Astrocyte of the cerebellum (primary cell): ENCODE measurements at regions not wholly inside any gene's neighbourhood (a gene's known extent, or its start where the extent isn't known, plus 50 kb on each side); places are given as distances from the start of the nearest gene placed in this dataset.

Experiments
- DNase-seq: peaks from one replicate; pipeline ENCODE4 v3.0.0-alpha.2; 2011; ENCODE audit warnings: low read depth
- H3K4me3 ChIP-seq: 2 replicates; pipeline ENCODE4 v1.5.1; 2011; ENCODE audit warnings: mild to moderate bottlenecking, low read depth, low read length, moderate library complexity
- CTCF ChIP-seq: IDR thresholded peaks from 2 replicates; pipeline ENCODE4 v1.5.1; 2012; ENCODE audit warnings: low read length, low read depth, moderate library complexity, mild to moderate bottlenecking; ENCODE audit errors: missing control alignments
- in situ Hi-C: cut with HindIII; loops from 2 replicates; pipeline ENCODE4 v1.10.0; 2017; ENCODE audit warnings: low sequenced_read_pairs

- TF ChIP-seq CTCF: no peak
- no peak overlapping the region for H3K4me3 ChIP-seq
- DNase-seq: no peak
- in situ Hi-C loops: no loop called here
Observed at GRCh38 chr10:121243609-121244241, 354.5 kb downstream of the FGFR2 start.

- in situ Hi-C loops: no loop called here
- DNase-seq: peak; percentile 56
Observed at GRCh38 chr10:121244818-121245217, 353.4 kb downstream of the FGFR2 start.

GRCh38 chr10:121245754-121246153, 352.5 kb downstream of the FGFR2 start:
- in situ Hi-C loops: no loop called here
- no peak overlapping the region for H3K4me3 ChIP-seq
- no peak for DNase-seq
- TF ChIP-seq CTCF: no peak

More at GRCh38 chr10:121244818-121245217, 353.4 kb downstream of the FGFR2 start:
- no peak for TF ChIP-seq CTCF
- no peak overlapping the region for H3K4me3 ChIP-seq

GRCh38 chr10:121248266-121248665, 350.0 kb downstream of the FGFR2 start:
- in situ Hi-C loops: no loop called here
- TF ChIP-seq CTCF: no peak
- no peak overlapping the region for H3K4me3 ChIP-seq
- DNase-seq: no peak

- DNase-seq: no peak
- H3K4me3 ChIP-seq: no peak overlapping the region
- in situ Hi-C loops: no loop called here
- no peak for TF ChIP-seq CTCF
Observed at GRCh38 chr10:121250995-121251764, 347.1 kb downstream of the FGFR2 start.

- DNase-seq: no peak
- TF ChIP-seq CTCF: no peak
- in situ Hi-C loops: no loop called here
- H3K4me3 ChIP-seq: no peak overlapping the region
Observed at GRCh38 chr10:121252756-121253155, 345.5 kb downstream of the FGFR2 start.
